H9 (cell line): ENCODE measurements at regions not wholly inside any gene's neighbourhood (a gene's known extent, or its start where the extent isn't known, plus 50 kb on each side); places are given as distances from the start of the nearest gene placed in this dataset.
"Not testable (repeated sequence)": the region's sequence is repeated elsewhere in the genome, so short reads cannot be mapped to it uniquely, and the experiment has no call there.

Source experiments
- DNase-seq: peaks from one replicate; pipeline ENCODE4 v3.0.0-alpha.2; 2017
- H2AFZ ChIP-seq: one replicate; pipeline ENCODE4 v1.6.1; 2013; ENCODE audit warnings: mild to moderate bottlenecking, low read length, control low read depth, moderate library complexity
- H2AK5ac ChIP-seq: 2 replicates; pipeline ENCODE4 v1.6.1; 2013; ENCODE audit warnings: low read length, control low read depth, mixed read lengths; ENCODE audit not compliant: insufficient read length
- H2BK120ac ChIP-seq: one replicate; pipeline ENCODE4 v1.6.1; 2013; ENCODE audit warnings: low read depth, mild to moderate bottlenecking, low read length, control low read depth, inconsistent platforms; ENCODE audit not compliant: poor library complexity, severe bottlenecking
- H2BK12ac ChIP-seq: 2 replicates; pipeline ENCODE4 v1.6.1; 2013; ENCODE audit warnings: low read length, control low read depth, mixed read lengths, low read depth; ENCODE audit not compliant: insufficient read length
- H2BK15ac ChIP-seq: 2 replicates; pipeline ENCODE4 v1.6.1; 2013; ENCODE audit warnings: low read depth, low read length, control low read depth
- H2BK20ac ChIP-seq: one replicate; pipeline ENCODE4 v1.6.1; 2013; ENCODE audit warnings: low read depth, mild to moderate bottlenecking, low read length, control low read depth, inconsistent platforms; ENCODE audit not compliant: poor library complexity, severe bottlenecking
- H2BK5ac ChIP-seq: 2 replicates; pipeline ENCODE4 v1.6.1; 2013; ENCODE audit warnings: low read length, control low read depth, mixed read lengths; ENCODE audit not compliant: insufficient read length
- H3K14ac ChIP-seq: 2 replicates; pipeline ENCODE4 v1.6.1; 2013; ENCODE audit warnings: low read length, control low read depth; ENCODE audit not compliant: insufficient read depth
- H3K18ac ChIP-seq: 2 replicates; pipeline ENCODE4 v1.6.1; 2013; ENCODE audit warnings: low read depth, mild to moderate bottlenecking, mixed read lengths, low read length, control low read depth; ENCODE audit not compliant: insufficient read length
- H3K23ac ChIP-seq: 2 replicates; pipeline ENCODE4 v1.6.1; 2013; ENCODE audit warnings: low read length, control low read depth, mixed read lengths, low read depth; ENCODE audit not compliant: insufficient read length
- H3K23me2 ChIP-seq: 2 replicates; pipeline ENCODE4 v1.6.1; 2013; ENCODE audit warnings: low read depth, mild to moderate bottlenecking, mixed read lengths, low read length, control low read depth; ENCODE audit not compliant: insufficient read length, poor library complexity, severe bottlenecking
- H3K27ac ChIP-seq: 2 replicates; pipeline ENCODE4 v1.5.1; 2013; ENCODE audit warnings: low read length, control low read depth, mixed read lengths, low read depth; ENCODE audit not compliant: insufficient read length
- H3K27me3 ChIP-seq: 2 replicates; pipeline ENCODE4 v1.6.1; 2013; ENCODE audit warnings: low read length, control low read depth, inconsistent platforms; ENCODE audit not compliant: insufficient read depth
- H3K4ac ChIP-seq: 2 replicates; pipeline ENCODE4 v1.6.1; 2013; ENCODE audit warnings: low read depth, mild to moderate bottlenecking, control low read depth, inconsistent platforms, low read length, moderate library complexity
- H3K4me1 ChIP-seq: 2 replicates; pipeline ENCODE4 v1.6.1; 2013; ENCODE audit warnings: low read length, control low read depth, inconsistent platforms; ENCODE audit not compliant: insufficient read depth
- H3K4me2 ChIP-seq: 2 replicates; pipeline ENCODE4 v1.6.1; 2013; ENCODE audit warnings: low read length, control low read depth, mixed read lengths; ENCODE audit not compliant: insufficient read length, insufficient read depth
- H3K56ac ChIP-seq: 2 replicates; pipeline ENCODE4 v1.6.1; 2013; ENCODE audit warnings: low read depth, mild to moderate bottlenecking, mixed read lengths, low read length, control low read depth; ENCODE audit not compliant: insufficient read length
- H3K79me1 ChIP-seq: 2 replicates; pipeline ENCODE4 v1.6.1; 2013; ENCODE audit warnings: low read depth, mild to moderate bottlenecking, moderate library complexity, low read length, control low read depth, inconsistent platforms; ENCODE audit not compliant: insufficient read depth, poor library complexity, severe bottlenecking
- H3K79me2 ChIP-seq: 2 replicates; pipeline ENCODE4 v1.6.1; 2013; ENCODE audit warnings: low read length, control low read depth, inconsistent platforms; ENCODE audit not compliant: insufficient read depth
- H3K9ac ChIP-seq: 2 replicates; pipeline ENCODE4 v1.6.1; 2013; ENCODE audit warnings: low read length, control low read depth, mixed read lengths; ENCODE audit not compliant: insufficient read length; ENCODE audit errors: extremely low read depth
- H3K9me3 ChIP-seq: one replicate; pipeline ENCODE4 v1.6.1; 2013; ENCODE audit warnings: low read depth, low read length, inconsistent platforms; ENCODE audit not compliant: control insufficient read depth
- H3T11ph ChIP-seq: one replicate; pipeline ENCODE4 v1.6.1; 2013; ENCODE audit warnings: mild to moderate bottlenecking, low read length, control low read depth, inconsistent platforms
- H4K20me1 ChIP-seq: one replicate; pipeline ENCODE4 v1.6.1; 2013; ENCODE audit not compliant: control insufficient read depth, insufficient read length, insufficient read depth
- H4K5ac ChIP-seq: 2 replicates; pipeline ENCODE4 v1.6.1; 2013; ENCODE audit warnings: low read depth, mild to moderate bottlenecking, mixed read lengths, low read length, control low read depth; ENCODE audit not compliant: insufficient read length
- H4K8ac ChIP-seq: replicated peaks from 2 replicates; pipeline ENCODE4 v1.6.1; 2013; ENCODE audit warnings: low read length, control low read depth, mixed read lengths, low read depth; ENCODE audit not compliant: insufficient read length
- H4K91ac ChIP-seq: 2 replicates; pipeline ENCODE4 v1.6.1; 2013; ENCODE audit warnings: low read depth, mild to moderate bottlenecking, moderate library complexity, mixed read lengths, low read length, control low read depth; ENCODE audit not compliant: insufficient read length
- H3K27ac Mint-ChIP-seq, 3 experiments: 2 replicates in 2 of 3; 3 replicates in 1 of 3; pipeline ENCODE4 v1.8.0; 2020 to 2021; ENCODE audit warnings: mixed read lengths in 3 of 3, mild to moderate bottlenecking in 1 of 3, moderate library complexity in 1 of 3
- H3K27me3 Mint-ChIP-seq: 2 replicates; pipeline ENCODE4 v1.8.0; 2021; ENCODE audit warnings: low read depth, mild to moderate bottlenecking, moderate library complexity, mixed read lengths
- H3K36me3 Mint-ChIP-seq, 3 experiments: 2 replicates in 2 of 3; 3 replicates in 1 of 3; pipeline ENCODE4 v1.8.0; 2020 to 2021; ENCODE audit warnings: low read depth in 3 of 3, mixed read lengths in 3 of 3; ENCODE audit not compliant: insufficient read depth in 1 of 3
- H3K4me1 Mint-ChIP-seq, 2 experiments: 2 replicates each; pipeline ENCODE4 v1.8.0; 2020; ENCODE audit warnings: mixed read lengths in 2 of 2
- H3K4me3 Mint-ChIP-seq, 2 experiments: 2 replicates in 1 of 2; 3 replicates in 1 of 2; pipeline ENCODE4 v1.8.0; 2020 to 2021; ENCODE audit warnings: mild to moderate bottlenecking in 2 of 2, mixed read lengths in 2 of 2, moderate library complexity in 1 of 2
- H3K9me3 Mint-ChIP-seq, 2 experiments: 2 replicates in 1 of 2; 3 replicates in 1 of 2; pipeline ENCODE4 v1.8.0; 2020; ENCODE audit warnings: mild to moderate bottlenecking in 2 of 2, mixed read lengths in 2 of 2, moderate library complexity in 1 of 2
- WGBS: extraction: QIAGEN DNeasy Blood & Tissue Kit; methylation state at CpG from one replicate; pipeline ENCODE4 v1.1.7; 2013; ENCODE audit warnings: missing lambda C conversion rate, low lambda C conversion rate, mixed read lengths; ENCODE audit not compliant: insufficient read length; ENCODE audit errors: extremely low coverage; 5-methylcytosine and 5-hydroxymethylcytosine counted together

- WGBS, result no CpG with 5 or more reads among the region's 25 CpGs
- H4K5ac ChIP-seq, H3K4me3 Mint-ChIP-seq, H3K14ac ChIP-seq, H3K9ac ChIP-seq, H3K23ac ChIP-seq, H3K9me3 ChIP-seq, H2BK5ac ChIP-seq, H3T11ph ChIP-seq, H3K27me3 ChIP-seq, H3K27me3 Mint-ChIP-seq, H4K91ac ChIP-seq, H3K56ac ChIP-seq, H3K9me3 Mint-ChIP-seq, H2AFZ ChIP-seq, H4K8ac ChIP-seq, H2AK5ac ChIP-seq, H2BK120ac ChIP-seq, H3K27ac ChIP-seq, H2BK15ac ChIP-seq, H3K4me2 ChIP-seq, H2BK12ac ChIP-seq, H3K4me1 ChIP-seq, H3K4me1 Mint-ChIP-seq, H3K23me2 ChIP-seq, H3K79me2 ChIP-seq, H3K4ac ChIP-seq, H3K27ac Mint-ChIP-seq, H3K36me3 Mint-ChIP-seq, DNase-seq, H2BK20ac ChIP-seq, H3K18ac ChIP-seq, H4K20me1 ChIP-seq, H3K79me1 ChIP-seq: not testable (repeated sequence)
Measured at GRCh38 chr1:148245843-148246242, 93.8 kb upstream of the NBPF11 start.

GRCh38 chr1:148245443-148245842 lies 93.4 kb upstream of the NBPF11 start:
- not testable (repeated sequence) for H3K27me3 ChIP-seq

More at GRCh38 chr1:148245443-148245842, 93.4 kb upstream of the NBPF11 start:
- not testable (repeated sequence) for H3K23me2 ChIP-seq, H2BK12ac ChIP-seq, H4K8ac ChIP-seq, H2BK5ac ChIP-seq, H3K9ac ChIP-seq, H2BK15ac ChIP-seq, H3K9me3 Mint-ChIP-seq, H3K27ac ChIP-seq, H3K4me1 Mint-ChIP-seq, H3K4me1 ChIP-seq, H3K23ac ChIP-seq, H3K27ac Mint-ChIP-seq, DNase-seq, H3K79me2 ChIP-seq, H3K18ac ChIP-seq, H2AK5ac ChIP-seq, H4K20me1 ChIP-seq, H3K36me3 Mint-ChIP-seq, H3K79me1 ChIP-seq, H2BK120ac ChIP-seq, H3K4me2 ChIP-seq, H3K14ac ChIP-seq, H4K91ac ChIP-seq, H3K4me3 Mint-ChIP-seq, H2BK20ac ChIP-seq, H4K5ac ChIP-seq, H3K9me3 ChIP-seq, H3T11ph ChIP-seq, H2AFZ ChIP-seq, H3K27me3 Mint-ChIP-seq, H3K4ac ChIP-seq, H3K56ac ChIP-seq
- WGBS, result no CpG with 5 or more reads among the region's 6 CpGs
